ENCODE measurements at regions not wholly inside any gene's neighbourhood (a gene's known extent, or its start where the extent isn't known, plus 50 kb on each side); places are given as distances from the start of the nearest gene placed in this dataset.

- Histone ChIP-seq H3K36me3 (replicated peaks in 1 of 2; ENCODE audit: control insufficient read depth in 1 of 2, insufficient read depth in 2 of 2, low read length in 2 of 2) (no peaks in the 10 kb centered on the region), H3K9me3 (replicated peaks in 1 of 2; ENCODE audit: control insufficient read depth in 1 of 2, insufficient read depth in 1 of 2, low read length in 2 of 2) (no peaks in the 10 kb centered on the region), H2AFZ (ENCODE audit: insufficient read depth, low read depth, low read length, poor library complexity, severe bottlenecking) (no peak overlapping the region), H4K20me1 (ENCODE audit: insufficient read depth, low read length) (no peaks in the 10 kb centered on the region), H3K4me3 (replicated peaks in 1 of 3; ENCODE audit: low read depth in 2 of 3, low read length in 3 of 3) (no peak overlapping the region), H3K4me2 (replicated peaks; ENCODE audit: extremely low read depth, low read length, poor library complexity, severe bottlenecking) (no peak overlapping the region), H3K4me1 (ENCODE audit: control insufficient read depth in 1 of 2, insufficient read depth in 2 of 2, low read length in 2 of 2) (no peaks in the 10 kb centered on the region), H3K27me3 (ENCODE audit: control insufficient read depth in 2 of 2, insufficient read depth in 2 of 2, low read length in 2 of 2) (no peaks in the 10 kb centered on the region), H3K27ac (ENCODE audit: low read depth in 1 of 2, low read length in 2 of 2) (no peak overlapping the region), H3K9ac (ENCODE audit: insufficient read depth, low read length, poor library complexity, severe bottlenecking) (no peak overlapping the region), H3K79me2 (ENCODE audit: insufficient read depth, low read length) (no peaks in the 10 kb centered on the region)
- no peaks in the 10 kb centered on the region for H3K36me3 Mint-ChIP-seq
- no peaks in the 10 kb centered on the region for H3K4me1 Mint-ChIP-seq
- peaks cover 0 to under 1% (median 0%) of the 10 kb centered on the region in 3 donors for H3K27me3 Mint-ChIP-seq (ENCODE audit: low read depth in 3 of 3)
- no peak overlapping the region for H3K4me3 Mint-ChIP-seq
- no peak overlapping the region for H3K27ac Mint-ChIP-seq
- WGBS (ENCODE audit: insufficient coverage) = 83% methylated on average over 1 of the region's 1 CpG
- TF ChIP-seq CTCF (IDR thresholded peaks at IDR 0.05) = no peak
- intact Hi-C loops (cut with micrococcal nuclease) = no loop called here
- no peak for DNase-seq
- peaks cover 0 to 9% (median 2%) of the 10 kb centered on the region in 7 donors for H3K9me3 Mint-ChIP-seq
Measured at GRCh38 chr3:137172728-137173127, 214.9 kb downstream of the IL20RB start.

GRCh38 chr3:137174514-137174913 is 216.7 kb downstream of the IL20RB start:
- intact Hi-C loops (cut with micrococcal nuclease) = no loop called here

More at GRCh38 chr3:137174514-137174913, 216.7 kb downstream of the IL20RB start:
- Mint-ChIP-seq H3K9me3 (peaks cover 2 to 9% (median 2%) of the 10 kb centered on the region in 7 donors), H3K4me3 (no peak overlapping the region), H3K4me1 (no peaks in the 10 kb centered on the region), H3K27me3 (ENCODE audit: low read depth in 3 of 3) (no peaks in the 10 kb centered on the region), H3K27ac (peak overlapping the region in 1 of 7 donors; percentile 48), H3K36me3 (no peaks in the 10 kb centered on the region)
- Histone ChIP-seq H3K36me3 (replicated peaks in 1 of 2; ENCODE audit: control insufficient read depth in 1 of 2, insufficient read depth in 2 of 2, low read length in 2 of 2) (no peaks in the 10 kb centered on the region), H3K27me3 (ENCODE audit: control insufficient read depth in 2 of 2, insufficient read depth in 2 of 2, low read length in 2 of 2) (no peaks in the 10 kb centered on the region), H3K27ac (ENCODE audit: low read depth in 1 of 2, low read length in 2 of 2) (no peak overlapping the region), H4K20me1 (ENCODE audit: insufficient read depth, low read length) (no peaks in the 10 kb centered on the region), H3K4me2 (replicated peaks; ENCODE audit: extremely low read depth, low read length, poor library complexity, severe bottlenecking) (no peak overlapping the region), H3K9me3 (replicated peaks in 1 of 2; ENCODE audit: control insufficient read depth in 1 of 2, insufficient read depth in 1 of 2, low read length in 2 of 2) (no peaks in the 10 kb centered on the region), H3K9ac (ENCODE audit: insufficient read depth, low read length, poor library complexity, severe bottlenecking) (no peak overlapping the region), H3K79me2 (ENCODE audit: insufficient read depth, low read length) (no peaks in the 10 kb centered on the region), H2AFZ (ENCODE audit: insufficient read depth, low read depth, low read length, poor library complexity, severe bottlenecking) (no peak overlapping the region), H3K4me3 (replicated peaks in 1 of 3; ENCODE audit: low read depth in 2 of 3, low read length in 3 of 3) (no peak overlapping the region), H3K4me1 (ENCODE audit: control insufficient read depth in 1 of 2, insufficient read depth in 2 of 2, low read length in 2 of 2) (no peaks in the 10 kb centered on the region)
- no peak for DNase-seq
- TF ChIP-seq CTCF (IDR thresholded peaks at IDR 0.05) = no peak
- 0% methylated on average over 1 of the region's 2 CpGs for WGBS (ENCODE audit: insufficient coverage)

Measured in CD14-positive monocyte (primary cell).